ENCODE measurements at regions not wholly inside any gene's neighbourhood (a gene's known extent, or its start where the extent isn't known, plus 50 kb on each side); places are given as distances from the start of the nearest gene placed in this dataset.
"Not testable (repeated sequence)": the region's sequence is repeated elsewhere in the genome, so short reads cannot be mapped to it uniquely, and the experiment has no call there.

GRCh38 chr5:17080361-17080760 lies 137.1 kb upstream of the BASP1 start:
- no peak overlapping the region for H3K4me3 ChIP-seq (replicated peaks; ENCODE audit: insufficient read depth, low read length)
- H3K27ac ChIP-seq (replicated peaks), result no peak overlapping the region
- no peak for TF ChIP-seq CTCF (IDR thresholded peaks at IDR 0.05; ENCODE audit: insufficient read depth, low read length)
- TF ChIP-seq POLR2AphosphoS5 (IDR thresholded peaks at IDR 0.05; ENCODE audit: low read depth), result no peak
- no peak for TF ChIP-seq SPI1 (IDR thresholded peaks at IDR 0.05; ENCODE audit: borderline replicate concordance, low read depth)
- TF ChIP-seq REST (IDR thresholded peaks at IDR 0.05; ENCODE audit: insufficient replicate concordance, low read depth), result no peak
- TF ChIP-seq GABPA (IDR thresholded peaks at IDR 0.05; ENCODE audit: low read depth), result no peak
- no peaks in the 10 kb centered on the region for H3K27me3 ChIP-seq (ENCODE audit: insufficient read depth, poor library complexity, severe bottlenecking)
- DNase-seq (ENCODE audit: low read depth in 1 of 2, low spot score in 1 of 2), result no peak

GRCh38 chr5:17081142-17081541 lies 136.3 kb upstream of the BASP1 start:
- Histone ChIP-seq H3K27ac (replicated peaks) (no peak overlapping the region), H3K4me3 (replicated peaks; ENCODE audit: insufficient read depth, low read length) (no peak overlapping the region), H3K27me3 (ENCODE audit: insufficient read depth, poor library complexity, severe bottlenecking) (no peaks in the 10 kb centered on the region)
- DNase-seq (ENCODE audit: low read depth in 1 of 2, low spot score in 1 of 2), result no peak
- TF ChIP-seq CTCF (IDR thresholded peaks at IDR 0.05; ENCODE audit: insufficient read depth, low read length) (no peak), POLR2AphosphoS5 (IDR thresholded peaks at IDR 0.05; ENCODE audit: low read depth) (no peak), SPI1 (IDR thresholded peaks at IDR 0.05; ENCODE audit: borderline replicate concordance, low read depth) (no peak), REST (IDR thresholded peaks at IDR 0.05; ENCODE audit: insufficient replicate concordance, low read depth) (no peak)

- not testable (repeated sequence) for H3K4me3 ChIP-seq (replicated peaks; ENCODE audit: insufficient read depth, low read length); DNase-seq (ENCODE audit: low read depth in 1 of 2, low spot score in 1 of 2); H3K27me3 ChIP-seq (ENCODE audit: insufficient read depth, poor library complexity, severe bottlenecking); H3K27ac ChIP-seq (replicated peaks)
These were observed 134.2 kb upstream of the BASP1 start for GRCh38 chr5:17083276-17083675.

GRCh38 chr5:17087035-17087434 lies 130.4 kb upstream of the BASP1 start:
- Histone ChIP-seq H3K27me3 (ENCODE audit: insufficient read depth, poor library complexity, severe bottlenecking) (no peaks in the 10 kb centered on the region), H3K4me3 (replicated peaks; ENCODE audit: insufficient read depth, low read length) (no peak overlapping the region), H3K27ac (replicated peaks) (no peak overlapping the region)
- DNase-seq (ENCODE audit: low read depth in 1 of 2, low spot score in 1 of 2), result no peak
- TF ChIP-seq CTCF (IDR thresholded peaks at IDR 0.05; ENCODE audit: insufficient read depth, low read length) (no peak), POLR2AphosphoS5 (IDR thresholded peaks at IDR 0.05; ENCODE audit: low read depth) (no peak), GABPA (IDR thresholded peaks at IDR 0.05; ENCODE audit: low read depth) (no peak), SPI1 (IDR thresholded peaks at IDR 0.05; ENCODE audit: borderline replicate concordance, low read depth) (no peak), REST (IDR thresholded peaks at IDR 0.05; ENCODE audit: insufficient replicate concordance, low read depth) (no peak)

Data from HL-60 (cell line).